Activated T-cell treated with anti-CD3 and anti-CD28 coated beads, Interleukin-2, amount 50 U/mL, for 24 hours (primary cell): ENCODE measurements at regions not wholly inside any gene's neighbourhood (a gene's known extent, or its start where the extent isn't known, plus 50 kb on each side); places are given as distances from the start of the nearest gene placed in this dataset.
"Not testable (repeated sequence)": the region's sequence is repeated elsewhere in the genome, so short reads cannot be mapped to it uniquely, and the experiment has no call there.

ENCODE experiments used
- DNase-seq: peaks from one replicate; pipeline ENCODE4 v3.0.0-alpha.2; 2020
- H3K27ac Mint-ChIP-seq: 2 replicates; pipeline ENCODE4 v1.8.0; 2020; ENCODE audit warnings: mild to moderate bottlenecking, mixed read lengths
- H3K27me3 Mint-ChIP-seq: 2 replicates; pipeline ENCODE4 v1.8.0; 2020; ENCODE audit warnings: mixed read lengths
- H3K36me3 Mint-ChIP-seq: 2 replicates; pipeline ENCODE4 v1.8.0; 2020; ENCODE audit warnings: low read depth, mixed read lengths
- H3K4me1 Mint-ChIP-seq: 2 replicates; pipeline ENCODE4 v1.8.0; 2020; ENCODE audit warnings: low read depth, mixed read lengths
- H3K4me3 Mint-ChIP-seq: 2 replicates; pipeline ENCODE4 v1.8.0; 2020; ENCODE audit warnings: mild to moderate bottlenecking, moderate library complexity, mixed read lengths
- H3K9me3 Mint-ChIP-seq: 2 replicates; pipeline ENCODE4 v1.8.0; 2020; ENCODE audit warnings: mixed read lengths

GRCh38 chr5:62103863-62104262, 202.1 kb upstream of the KIF2A start:
- not testable (repeated sequence) for H3K27me3 Mint-ChIP-seq, DNase-seq, H3K9me3 Mint-ChIP-seq, H3K4me3 Mint-ChIP-seq, H3K27ac Mint-ChIP-seq, H3K36me3 Mint-ChIP-seq, H3K4me1 Mint-ChIP-seq

DNA sequence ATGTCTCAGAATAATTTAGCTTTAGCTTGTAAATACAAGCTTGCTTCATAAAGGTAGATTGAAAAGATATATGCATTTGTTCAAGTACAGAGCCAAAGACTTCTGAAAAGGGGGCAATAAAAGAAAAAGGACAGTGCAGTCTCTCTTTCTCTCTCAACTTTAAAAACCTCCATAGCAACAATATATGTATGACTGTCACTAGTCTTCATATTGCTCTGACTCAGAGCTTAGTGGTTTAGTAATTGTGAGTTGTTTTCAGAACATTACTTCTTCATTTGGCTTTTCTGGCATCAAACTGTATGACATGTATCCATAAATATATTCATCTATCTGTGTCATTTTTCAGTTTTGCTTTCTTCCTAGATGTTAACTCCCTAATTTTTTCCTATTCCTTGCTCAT, 194.6 kb upstream of the KIF2A start:
- peaks cover 4% of the 10 kb centered on the region for H3K27me3 Mint-ChIP-seq
- no peaks in the 10 kb centered on the region for H3K36me3 Mint-ChIP-seq
- H3K27ac Mint-ChIP-seq, result no peak overlapping the region
- no peaks in the 10 kb centered on the region for H3K4me1 Mint-ChIP-seq
- H3K4me3 Mint-ChIP-seq, result no peak overlapping the region
- no peak for DNase-seq
- no peaks in the 10 kb centered on the region for H3K9me3 Mint-ChIP-seq

- Mint-ChIP-seq H3K36me3 (no peaks in the 10 kb centered on the region), H3K4me1 (no peaks in the 10 kb centered on the region), H3K4me3 (no peak overlapping the region), H3K9me3 (no peaks in the 10 kb centered on the region), H3K27me3 (peaks cover 6% of the 10 kb centered on the region), H3K27ac (no peak overlapping the region)
- no peak for DNase-seq
These were observed 193.2 kb upstream of the KIF2A start for GRCh38 chr5:62112689-62113228.

DNA sequence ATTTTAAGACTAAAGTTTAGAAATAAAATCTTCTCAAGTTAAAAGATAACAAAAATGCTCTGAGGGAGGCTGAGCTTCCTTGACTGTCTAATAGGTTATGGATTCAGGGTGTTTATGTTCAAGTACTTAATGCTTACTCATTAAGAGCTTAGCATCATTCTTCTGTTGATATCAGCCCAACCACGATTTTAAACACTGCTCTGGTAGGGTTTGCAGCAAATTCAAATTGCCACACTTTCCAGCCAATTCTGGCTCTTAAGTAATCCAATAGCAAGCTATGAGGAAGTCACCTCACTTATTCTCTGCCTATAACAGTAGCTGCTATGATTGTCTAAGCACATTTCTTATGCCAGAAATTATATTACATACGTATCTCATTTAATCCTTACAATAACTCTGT, 191.0 kb upstream of the KIF2A start:
- H3K27me3 Mint-ChIP-seq, result peaks cover 4% of the 10 kb centered on the region
- no peak overlapping the region for H3K4me3 Mint-ChIP-seq
- no peaks in the 10 kb centered on the region for H3K4me1 Mint-ChIP-seq
- H3K9me3 Mint-ChIP-seq, result no peaks in the 10 kb centered on the region
- H3K36me3 Mint-ChIP-seq, result no peaks in the 10 kb centered on the region
- no peak overlapping the region for H3K27ac Mint-ChIP-seq
- DNase-seq, result no peak

GRCh38 chr5:62124266-62124665, 181.7 kb upstream of the KIF2A start:
- Mint-ChIP-seq H3K4me3 (no peak overlapping the region), H3K4me1 (no peaks in the 10 kb centered on the region), H3K27me3 (no peaks in the 10 kb centered on the region), H3K36me3 (no peaks in the 10 kb centered on the region), H3K27ac (no peak overlapping the region), H3K9me3 (no peaks in the 10 kb centered on the region)
- no peak for DNase-seq

GRCh38 chr5:62126090-62126489, 179.9 kb upstream of the KIF2A start:
- Mint-ChIP-seq H3K36me3 (no peaks in the 10 kb centered on the region), H3K27me3 (no peaks in the 10 kb centered on the region), H3K4me1 (no peaks in the 10 kb centered on the region), H3K9me3 (no peaks in the 10 kb centered on the region), H3K27ac (no peak overlapping the region), H3K4me3 (no peak overlapping the region)
- DNase-seq, result no peak

DNA sequence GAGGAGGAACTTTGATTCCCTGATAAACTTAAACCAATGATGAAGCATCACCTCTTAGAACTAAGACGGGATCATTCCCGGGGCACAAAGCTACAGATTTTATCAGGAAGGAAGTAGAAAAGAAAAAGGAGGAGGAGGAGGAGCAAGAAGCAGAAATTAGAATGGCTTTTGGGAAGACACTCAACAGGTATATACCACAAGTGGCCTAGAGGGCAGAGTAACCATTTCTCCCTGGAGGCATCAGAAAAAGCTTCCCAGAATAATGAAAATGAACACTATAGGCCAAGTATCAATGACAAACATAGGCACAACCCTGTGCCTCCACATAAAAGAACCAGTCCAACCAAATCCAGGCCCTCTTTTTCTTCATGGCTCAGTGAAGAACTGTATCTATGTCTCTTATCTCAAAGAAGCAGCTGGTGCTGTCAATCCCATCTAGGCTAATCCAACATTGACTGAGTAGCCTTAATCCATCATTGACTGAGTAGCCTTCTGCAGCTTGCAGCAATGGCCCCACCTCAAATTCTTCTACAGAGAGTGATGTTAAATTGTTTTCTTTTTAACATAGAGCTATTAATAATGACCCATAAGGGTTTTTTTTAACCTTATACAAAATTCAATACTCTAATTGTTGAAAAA, 178.8 kb upstream of the KIF2A start:
- H3K9me3 Mint-ChIP-seq, result no peaks in the 10 kb centered on the region
- H3K36me3 Mint-ChIP-seq, result no peaks in the 10 kb centered on the region
- DNase-seq, result no peak
- H3K4me3 Mint-ChIP-seq, result no peak overlapping the region
- no peaks in the 10 kb centered on the region for H3K27me3 Mint-ChIP-seq
- no peaks in the 10 kb centered on the region for H3K4me1 Mint-ChIP-seq
- no peak overlapping the region for H3K27ac Mint-ChIP-seq

- H3K27me3 Mint-ChIP-seq, result no peaks in the 10 kb centered on the region
- no peak for DNase-seq
- H3K36me3 Mint-ChIP-seq, result no peaks in the 10 kb centered on the region
- no peak overlapping the region for H3K27ac Mint-ChIP-seq
- no peaks in the 10 kb centered on the region for H3K9me3 Mint-ChIP-seq
- no peaks in the 10 kb centered on the region for H3K4me1 Mint-ChIP-seq
- no peak overlapping the region for H3K4me3 Mint-ChIP-seq
These were observed 175.9 kb upstream of the KIF2A start for GRCh38 chr5:62130107-62130506.

- Mint-ChIP-seq H3K4me3 (no peak overlapping the region), H3K9me3 (no peaks in the 10 kb centered on the region), H3K27ac (no peak overlapping the region), H3K4me1 (no peaks in the 10 kb centered on the region), H3K36me3 (no peaks in the 10 kb centered on the region), H3K27me3 (no peaks in the 10 kb centered on the region)
- no peak for DNase-seq
These were observed 173.7 kb upstream of the KIF2A start for GRCh38 chr5:62132276-62132675.

GRCh38 chr5:62133426-62133825, 172.6 kb upstream of the KIF2A start:
- Mint-ChIP-seq H3K9me3 (no peaks in the 10 kb centered on the region), H3K36me3 (no peaks in the 10 kb centered on the region), H3K27ac (no peak overlapping the region), H3K27me3 (peaks cover 4% of the 10 kb centered on the region), H3K4me3 (no peak overlapping the region), H3K4me1 (no peaks in the 10 kb centered on the region)
- no peak for DNase-seq

- H3K27ac Mint-ChIP-seq, result no peak overlapping the region
- no peak overlapping the region for H3K4me3 Mint-ChIP-seq
- no peak for DNase-seq
- no peaks in the 10 kb centered on the region for H3K9me3 Mint-ChIP-seq
- H3K36me3 Mint-ChIP-seq, result no peaks in the 10 kb centered on the region
- peaks cover 4% of the 10 kb centered on the region for H3K27me3 Mint-ChIP-seq
- no peaks in the 10 kb centered on the region for H3K4me1 Mint-ChIP-seq
These were observed 171.2 kb upstream of the KIF2A start for GRCh38 chr5:62134811-62135210.

DNA sequence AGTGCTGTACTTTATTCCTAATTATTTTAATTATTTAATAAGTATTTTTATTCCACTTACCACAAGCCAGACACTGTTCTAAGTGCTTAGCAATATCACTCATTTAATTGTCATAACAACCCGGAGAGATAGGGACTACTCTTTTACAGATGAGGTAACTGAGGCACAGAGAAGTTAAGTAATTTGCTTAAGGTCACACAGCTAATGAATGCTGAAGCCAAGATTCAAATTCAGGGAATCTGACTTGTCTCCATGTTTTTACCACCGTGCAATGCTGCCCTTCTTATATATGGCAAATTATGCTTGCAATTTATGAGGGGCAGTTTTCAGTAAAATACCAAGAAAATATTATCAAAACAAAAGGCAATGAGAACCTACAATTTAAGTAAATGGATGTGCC, 168.4 kb upstream of the KIF2A start:
- H3K27me3 Mint-ChIP-seq, result peaks cover 12% of the 10 kb centered on the region
- H3K36me3 Mint-ChIP-seq, result no peaks in the 10 kb centered on the region
- H3K27ac Mint-ChIP-seq, result no peak overlapping the region
- H3K9me3 Mint-ChIP-seq, result no peaks in the 10 kb centered on the region
- H3K4me3 Mint-ChIP-seq, result no peak overlapping the region
- no peak for DNase-seq
- no peaks in the 10 kb centered on the region for H3K4me1 Mint-ChIP-seq

- no peak overlapping the region for H3K27ac Mint-ChIP-seq
- no peaks in the 10 kb centered on the region for H3K9me3 Mint-ChIP-seq
- no peaks in the 10 kb centered on the region for H3K36me3 Mint-ChIP-seq
- no peaks in the 10 kb centered on the region for H3K4me1 Mint-ChIP-seq
- DNase-seq, result no peak
- H3K27me3 Mint-ChIP-seq, result peaks cover 22% of the 10 kb centered on the region
- no peak overlapping the region for H3K4me3 Mint-ChIP-seq
These were observed 167.4 kb upstream of the KIF2A start for GRCh38 chr5:62138607-62139006.

DNA sequence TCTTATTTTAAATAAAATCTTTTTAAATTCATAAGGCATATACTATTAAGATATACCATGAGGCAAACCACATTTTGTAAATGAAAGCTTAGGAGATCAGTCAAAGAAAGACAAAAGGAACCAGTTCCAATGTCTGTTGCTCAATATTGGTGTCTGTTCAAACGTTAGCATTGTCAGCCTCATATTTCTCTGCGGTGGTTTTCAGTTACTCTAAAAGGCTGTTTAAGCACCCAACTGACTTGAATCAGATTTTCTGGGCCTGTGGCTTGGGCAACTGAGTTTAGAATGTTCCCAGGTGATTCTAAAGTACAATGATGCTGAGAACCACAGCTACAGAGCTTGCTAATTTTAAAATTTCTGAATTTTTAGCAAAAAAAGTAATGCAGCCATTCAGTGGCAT, 166.3 kb upstream of the KIF2A start:
- no peak for DNase-seq
- no peaks in the 10 kb centered on the region for H3K4me1 Mint-ChIP-seq
- H3K27ac Mint-ChIP-seq, result no peak overlapping the region
- H3K36me3 Mint-ChIP-seq, result no peaks in the 10 kb centered on the region
- no peaks in the 10 kb centered on the region for H3K9me3 Mint-ChIP-seq
- peaks cover 33% of the 10 kb centered on the region for H3K27me3 Mint-ChIP-seq
- no peak overlapping the region for H3K4me3 Mint-ChIP-seq

DNA sequence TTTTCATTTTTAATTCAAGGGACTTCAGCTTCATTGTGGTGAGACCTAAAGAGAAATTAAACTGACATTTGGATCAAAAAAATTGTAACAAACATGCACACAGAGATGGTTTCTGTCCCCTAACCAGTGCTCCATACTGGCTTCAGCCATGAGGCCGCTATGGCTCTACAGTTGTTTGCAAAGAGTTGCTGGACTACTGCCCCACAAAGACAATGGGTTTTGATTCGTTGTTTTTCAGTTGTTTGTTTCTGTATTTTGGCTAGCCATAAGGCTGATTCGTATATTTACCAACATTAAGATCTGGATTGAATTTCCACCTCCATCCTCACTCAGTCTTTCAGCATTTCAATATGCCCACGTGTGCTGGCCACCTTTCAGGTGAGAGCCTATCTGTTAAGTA, 163.7 kb upstream of the KIF2A start:
- H3K4me1 Mint-ChIP-seq, result no peaks in the 10 kb centered on the region
- H3K9me3 Mint-ChIP-seq, result no peaks in the 10 kb centered on the region

More for the DNA sequence above, 163.7 kb upstream of the KIF2A start:
- Mint-ChIP-seq H3K27ac (no peak overlapping the region), H3K4me3 (no peak overlapping the region), H3K27me3 (peaks cover 55% of the 10 kb centered on the region), H3K36me3 (no peaks in the 10 kb centered on the region)
- DNase-seq, result no peak
